GM21381 (cell line): ENCODE measurements at regions not wholly inside any gene's neighbourhood (a gene's known extent, or its start where the extent isn't known, plus 50 kb on each side); places are given as distances from the start of the nearest gene placed in this dataset.

Experiments used
- ATAC-seq: cut with Tn5 transposase; IDR thresholded peaks from one replicate; pipeline ENCODE4 v1.9.1; 2021; ENCODE audit warnings: mild to moderate bottlenecking, moderate library complexity; ENCODE audit not compliant: unreplicated experiment

- no peak for ATAC-seq
These were observed 473.1 kb downstream of the KIF20B start for GRCh38 chr10:90174531-90174930.

DNA sequence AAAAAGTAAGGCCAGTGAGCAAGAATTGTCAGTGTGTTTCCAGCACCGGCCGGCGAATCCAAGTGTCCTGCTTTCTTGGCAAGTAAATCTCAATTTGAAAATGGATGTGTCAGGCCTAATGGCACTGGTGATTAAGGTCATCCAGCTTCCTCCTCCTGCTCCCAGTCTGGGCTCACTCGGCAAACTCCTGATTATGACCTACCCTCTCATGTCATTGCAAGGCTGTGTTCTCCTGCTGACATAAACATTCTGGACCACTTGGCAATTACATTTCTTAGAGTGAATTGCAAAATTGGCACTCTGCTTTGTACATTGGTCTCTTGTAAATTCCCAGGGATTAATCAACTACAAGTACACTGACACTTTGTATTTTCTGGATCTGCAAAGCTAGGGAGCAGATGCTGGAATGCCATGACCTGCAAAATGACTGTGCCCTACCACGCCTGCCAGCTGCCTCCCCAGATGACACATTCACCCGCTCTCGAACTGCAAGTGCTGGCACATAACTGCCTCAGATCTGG lies 473.8 kb downstream of the KIF20B start:
- no peak for ATAC-seq

DNA sequence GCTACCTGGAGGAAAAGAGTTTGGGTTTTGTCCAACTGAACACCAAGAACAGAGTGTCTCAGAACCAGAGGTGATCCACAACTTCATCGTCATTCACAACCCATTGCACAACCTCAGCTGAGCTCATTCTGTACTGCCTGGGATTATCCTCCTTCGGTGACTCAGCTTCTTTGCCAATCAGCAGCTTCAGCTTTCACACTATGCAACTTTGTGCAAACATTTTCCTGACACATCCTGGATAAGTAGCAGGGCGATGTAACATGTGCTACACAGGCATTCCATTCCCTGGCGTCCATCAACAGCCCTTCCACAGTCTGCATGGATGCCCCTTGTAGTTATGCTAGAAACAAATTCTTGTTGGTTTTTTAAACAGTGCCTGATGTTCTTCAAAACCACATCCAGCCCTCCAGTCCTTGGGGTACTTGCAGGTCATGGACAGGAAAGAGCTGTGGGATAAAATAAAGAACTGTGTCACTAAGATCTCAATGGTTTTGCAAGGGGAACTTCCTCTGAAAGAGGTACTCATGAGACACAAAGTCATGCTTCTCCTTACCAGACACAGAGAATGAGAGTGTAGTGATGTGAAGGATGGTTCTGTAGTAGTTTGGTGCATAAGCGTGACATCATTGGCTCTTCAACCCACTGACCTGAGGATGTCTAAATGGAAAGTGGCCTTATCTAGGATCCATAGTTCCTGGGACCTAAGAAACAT lies 478.5 kb downstream of the KIF20B start:
- no peak for ATAC-seq

GRCh38 chr10:90180886-90181691 lies 479.7 kb downstream of the KIF20B start:
- no peak for ATAC-seq

DNA sequence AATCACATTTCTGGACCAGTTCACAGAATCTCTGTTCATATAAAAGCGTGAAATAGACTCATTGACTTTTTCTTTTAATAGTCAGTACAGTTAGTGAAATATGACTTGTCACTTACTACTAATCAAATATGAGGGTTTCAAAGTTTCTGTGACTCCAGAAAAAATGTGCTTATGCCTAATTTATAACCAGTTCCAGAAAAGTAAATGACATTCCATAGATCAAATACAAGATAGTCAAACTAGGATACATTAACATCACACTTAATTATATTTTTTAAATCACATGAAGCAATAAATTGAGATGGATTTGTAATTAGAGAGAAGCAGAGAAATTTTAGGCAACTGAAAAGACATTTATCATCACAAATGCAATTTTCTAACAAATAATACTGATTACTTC lies 491.4 kb downstream of the KIF20B start:
- no peak for ATAC-seq

DNA sequence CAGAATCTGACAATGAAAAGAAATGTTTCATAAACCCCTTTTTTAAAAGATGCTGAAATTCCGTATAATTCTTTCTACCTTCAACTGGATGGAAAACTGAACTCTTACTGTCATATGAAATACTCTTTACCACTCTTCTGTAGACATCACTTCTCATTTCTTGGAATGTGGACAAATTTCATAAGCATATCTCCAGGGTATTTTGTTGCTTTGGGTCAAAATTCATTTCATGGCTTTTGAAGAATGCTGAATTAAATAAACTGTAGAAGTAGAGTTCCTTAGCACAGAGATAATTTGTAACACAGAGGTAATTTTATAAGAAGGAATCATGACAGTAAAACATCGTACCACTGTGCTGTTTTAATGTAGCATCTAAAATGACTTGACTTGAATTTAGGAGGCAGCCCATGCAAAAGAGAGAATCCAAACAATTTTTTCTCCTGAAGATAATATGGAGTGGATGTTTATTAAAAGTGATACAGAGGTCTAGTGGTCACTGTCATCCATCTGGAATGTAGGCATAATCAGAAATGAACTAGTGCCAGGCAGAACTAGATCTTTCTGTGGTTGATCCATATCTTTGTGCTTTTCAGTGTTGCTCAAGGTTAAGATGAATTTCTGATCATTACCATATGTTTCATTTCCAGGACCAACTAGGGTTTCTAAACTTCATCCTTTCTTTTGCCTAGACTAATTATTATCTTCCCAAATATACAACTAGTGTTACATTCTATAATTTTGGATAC lies 492.0 kb downstream of the KIF20B start:
- ATAC-seq, result no peak

DNA sequence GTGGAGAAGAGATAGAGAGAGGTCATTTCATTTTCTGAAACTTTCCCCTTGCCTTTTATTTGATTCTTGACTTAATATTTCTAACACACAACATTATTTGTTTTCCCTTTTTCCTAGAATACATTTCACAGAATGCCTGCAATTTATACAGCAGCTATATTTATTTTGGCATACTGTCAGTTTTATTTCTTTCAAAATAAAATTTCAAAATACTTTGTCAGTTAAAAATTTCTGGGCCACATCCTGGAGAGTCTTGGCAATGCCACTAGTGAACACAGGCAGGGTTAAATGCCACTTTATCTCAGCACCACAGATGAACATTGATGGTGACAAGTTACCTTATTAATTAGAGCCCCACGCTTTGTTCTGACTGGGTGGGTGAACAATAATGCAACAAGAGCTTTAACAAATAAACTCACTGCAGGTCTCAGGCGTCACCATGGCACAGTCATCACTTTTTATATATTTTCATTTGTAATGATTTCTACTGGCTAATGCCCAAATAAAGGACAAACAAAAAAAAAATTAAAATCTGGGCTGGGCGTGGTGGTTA lies 494.0 kb downstream of the KIF20B start:
- no peak for ATAC-seq

DNA sequence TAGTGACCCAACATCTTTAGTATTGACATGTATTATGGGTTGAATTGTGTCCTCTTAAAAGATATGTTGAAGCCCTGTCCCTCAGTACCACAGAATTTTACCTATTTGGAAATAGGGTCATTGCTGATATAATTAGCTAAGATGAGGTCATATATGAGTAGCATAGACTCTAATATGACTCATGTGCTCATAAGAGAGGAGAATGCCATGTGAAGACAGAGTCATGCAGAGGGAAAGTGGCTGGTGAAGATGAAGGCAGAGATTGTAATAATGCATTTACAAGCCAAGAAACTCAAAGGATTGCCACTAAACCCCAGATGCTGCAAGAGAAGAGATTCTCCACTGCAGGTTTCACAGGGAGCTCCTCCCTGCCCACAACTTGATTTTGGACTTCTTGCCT lies 496.4 kb downstream of the KIF20B start:
- ATAC-seq, result no peak

DNA sequence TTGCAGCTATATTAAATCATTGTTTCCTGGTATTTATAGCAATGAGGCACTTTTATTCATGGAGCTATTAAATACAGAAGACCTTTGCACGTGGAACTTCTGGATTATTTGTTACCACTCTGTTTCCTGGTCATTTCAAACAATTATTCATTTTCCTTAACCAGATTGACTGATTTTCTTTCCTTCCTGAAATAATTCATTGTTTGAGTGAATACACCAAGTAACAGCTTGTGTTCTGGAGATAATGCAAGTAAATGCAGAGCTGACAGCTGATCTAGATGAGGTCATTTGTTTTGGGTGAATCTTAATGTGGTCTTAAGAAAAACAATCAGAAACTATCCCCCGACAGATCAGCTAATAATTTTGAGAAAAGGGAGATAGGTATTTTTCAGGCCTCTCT lies 497.7 kb downstream of the KIF20B start:
- no peak for ATAC-seq

GRCh38 chr10:90199513-90199912 lies 498.1 kb downstream of the KIF20B start:
- no peak for ATAC-seq

- no peak for ATAC-seq
These were observed 503.0 kb downstream of the KIF20B start for GRCh38 chr10:90204131-90204955.

GRCh38 chr10:90204956-90205314 lies 503.5 kb downstream of the KIF20B start:
- ATAC-seq, result no peak

GRCh38 chr10:90205340-90205739 lies 503.9 kb downstream of the KIF20B start:
- ATAC-seq, result no peak

DNA sequence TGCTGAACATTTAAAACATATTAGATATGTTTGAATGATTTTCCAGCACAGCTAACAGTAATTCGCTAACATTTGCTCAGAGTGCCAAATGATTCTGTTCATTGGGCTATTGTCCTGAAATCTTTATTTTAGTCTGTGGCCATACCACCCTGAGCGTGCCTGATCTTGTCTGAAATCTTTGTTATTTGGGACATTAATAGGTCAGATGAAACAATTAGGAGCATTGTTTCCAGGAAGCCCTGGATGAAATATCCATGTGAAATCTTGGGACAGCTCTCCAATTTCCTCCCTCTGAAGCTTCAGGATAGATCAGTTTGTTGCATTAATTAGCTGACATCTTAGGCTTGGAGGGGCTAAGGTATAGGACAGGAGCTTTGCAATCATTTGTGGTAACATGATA lies 512.0 kb downstream of the KIF20B start:
- no peak for ATAC-seq

GRCh38 chr10:90218846-90219245 lies 517.5 kb downstream of the KIF20B start:
- ATAC-seq, result no peak

GRCh38 chr10:90222372-90222771 lies 521.0 kb downstream of the KIF20B start:
- no peak for ATAC-seq

DNA sequence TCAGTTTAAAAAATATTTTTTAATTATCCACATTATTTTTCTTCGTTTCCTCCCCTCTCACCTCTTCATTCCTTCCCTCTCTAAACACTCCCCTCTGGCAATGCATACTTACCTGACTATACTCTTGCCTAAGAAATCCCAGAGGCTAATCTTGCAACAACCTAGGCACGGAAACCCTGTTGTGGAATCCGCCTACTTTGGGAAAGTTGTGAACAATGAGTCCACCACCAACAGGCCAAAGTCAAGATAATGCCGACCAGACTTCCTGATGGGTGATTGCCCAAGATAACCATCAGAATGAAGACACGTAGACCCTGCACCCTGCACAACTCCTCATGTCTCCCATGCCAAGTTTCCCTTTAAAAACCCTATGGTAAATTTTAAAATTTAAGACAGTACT lies 521.5 kb downstream of the KIF20B start:
- ATAC-seq, result no peak

- no peak for ATAC-seq
These were observed 523.6 kb downstream of the KIF20B start for GRCh38 chr10:90224791-90225566.

DNA sequence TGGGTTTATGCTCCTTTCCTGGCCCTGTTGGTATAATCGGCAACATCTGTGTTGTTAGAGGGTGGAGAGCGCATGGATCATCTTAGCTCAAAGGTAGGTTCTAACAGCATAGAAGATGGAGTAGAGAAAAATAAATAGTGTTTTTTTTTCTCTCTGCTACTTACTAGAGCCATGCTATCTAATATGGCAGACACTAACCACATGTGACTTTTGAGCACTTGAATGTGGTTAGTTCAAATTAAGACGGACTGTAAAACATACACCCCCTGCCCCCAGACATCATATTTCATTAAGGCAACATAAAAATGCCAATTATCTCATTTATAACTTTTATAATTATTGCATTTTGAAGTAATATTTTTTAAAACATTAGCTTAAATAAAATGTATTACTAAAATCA lies 525.1 kb downstream of the KIF20B start:
- no peak for ATAC-seq

GRCh38 chr10:90227217-90227656 lies 525.8 kb downstream of the KIF20B start:
- ATAC-seq, result no peak
